SK-N-SH (cell line): ENCODE measurements at regions not wholly inside any gene's neighbourhood (a gene's known extent, or its start where the extent isn't known, plus 50 kb on each side); places are given as distances from the start of the nearest gene placed in this dataset.
A peak's percentile ranks its signal among the peaks of the same experiment; 100 is the strongest.

Experiments
- CTCF ChIA-PET: fragments of 300-600, 350-600 bp; formaldehyde crosslinking; extraction: SDS; loops from one replicate; lab custom pipeline; 2021; lab: Yijun Ruan, JAX
- POLR2A ChIA-PET: fragments of 350-600 bp; sonication (Branson Sonifier 250); formaldehyde crosslinking; extraction: SDS; loops from one replicate; lab custom pipeline; 2020; ENCODE audit warnings: antibody characterized with exemption, inconsistent platforms; lab: Yijun Ruan, JAX
- DNase-seq: peaks from one replicate; pipeline ENCODE4 v3.0.0; 2012
- H2AFZ ChIP-seq: fragments of 200-600 bp; sonication (generic); 2 replicates; pipeline ENCODE4 v1.8.1; 2016; ENCODE audit warnings: antibody characterized with exemption, mild to moderate bottlenecking, low read depth
- H3F3A ChIP-seq: fragments of 200-600 bp; sonication (generic); replicated peaks from 2 replicates; pipeline ENCODE3; 2016; ENCODE audit warnings: antibody characterized with exemption, mild to moderate bottlenecking; ENCODE audit not compliant: insufficient read depth
- H3K27ac ChIP-seq, 2 experiments: fragments of 200-500 bp in 1 of 2; fragments of 200-600 bp in 1 of 2; sonication (Bioruptor generic) in 1 of 2; sonication (generic), shearing (Covaris generic) in 1 of 2; 2 replicates each; pipeline versions ENCODE4 v1.5.1 to v1.6.1; 2014 to 2016; ENCODE audit warnings: low read depth in 2 of 2, inconsistent platforms in 1 of 2, low read length in 1 of 2, mild to moderate bottlenecking in 1 of 2, mixed read lengths in 1 of 2
- H3K27me3 ChIP-seq: fragments of 200-600 bp; sonication (generic), shearing (Covaris generic); 2 replicates; pipeline ENCODE4 v1.6.1; 2016; ENCODE audit warnings: mixed run types; ENCODE audit not compliant: insufficient read depth
- H3K36me3 ChIP-seq, 2 experiments: fragments of 200-500 bp in 1 of 2; fragments of 200-600 bp in 1 of 2; sonication (Bioruptor generic) in 1 of 2; sonication (generic) in 1 of 2; replicated peaks in 1 of 2; 2 replicates each; pipeline versions ENCODE3 to v1.5.1; 2014 to 2016; ENCODE audit warnings: low read length in 1 of 2, mild to moderate bottlenecking in 1 of 2; ENCODE audit not compliant: insufficient read depth in 2 of 2, control insufficient read depth in 1 of 2
- H3K4me1 ChIP-seq, 2 experiments: fragments of 200-500 bp in 1 of 2; fragments of 200-600 bp in 1 of 2; sonication (Bioruptor generic) in 1 of 2; sonication (generic), shearing (Covaris generic) in 1 of 2; 2 replicates each; pipeline versions ENCODE4 v1.5.1 to v1.6.1; 2014 to 2016; ENCODE audit warnings: low read depth in 1 of 2, low read length in 1 of 2, mixed run types in 1 of 2; ENCODE audit not compliant: insufficient read depth in 2 of 2, control insufficient read depth in 1 of 2
- H3K4me2 ChIP-seq: fragments of 200-600 bp; sonication (generic), shearing (Covaris generic); 2 replicates; pipeline ENCODE4 v1.6.1; 2017; ENCODE audit warnings: mixed run types
- H3K4me3 ChIP-seq, 2 experiments: fragments of 200-500 bp in 1 of 2; fragments of 200-600 bp in 1 of 2; sonication (Bioruptor generic) in 1 of 2; sonication (generic), shearing (Covaris generic) in 1 of 2; 2 replicates each; pipeline versions ENCODE4 v1.5.1 to v1.8.1; 2014 to 2016; ENCODE audit warnings: low read depth in 2 of 2, inconsistent platforms in 1 of 2, low read length in 1 of 2, mild to moderate bottlenecking in 1 of 2, mixed read lengths in 1 of 2, moderate library complexity in 1 of 2
- H3K79me2 ChIP-seq: fragments of 200-600 bp; sonication (generic); 2 replicates; pipeline ENCODE4 v1.8.1; 2017; ENCODE audit warnings: mild to moderate bottlenecking; ENCODE audit not compliant: insufficient read depth
- H3K9ac ChIP-seq: fragments of 200-600 bp; sonication (generic); 2 replicates; pipeline ENCODE4 v1.6.1; 2017; ENCODE audit warnings: mixed run types
- H3K9me2 ChIP-seq: fragments of 200-600 bp; sonication (generic); 2 replicates; pipeline ENCODE4 v1.6.1; 2017; ENCODE audit warnings: mixed run types
- H3K9me3 ChIP-seq: fragments of 200-600 bp; sonication (generic); 2 replicates; pipeline ENCODE4 v1.6.1; 2017; ENCODE audit warnings: mixed run types, mild to moderate bottlenecking, moderate library complexity
- H4K20me1 ChIP-seq: fragments of 200-600 bp; sonication (generic); 2 replicates; pipeline ENCODE4 v1.6.1; 2017; ENCODE audit warnings: mild to moderate bottlenecking, mixed run types; ENCODE audit not compliant: insufficient read depth
- CHD2 ChIP-seq: fragments of 150-350 bp; IDR thresholded peaks from 2 replicates; pipeline ENCODE4 v1.6.1; 2018; ENCODE audit warnings: low read length; ENCODE audit not compliant: partially characterized antibody
- CTCF ChIP-seq: fragments of 200-600 bp; sonication (generic); IDR thresholded peaks from 2 replicates; pipeline ENCODE4 v1.6.1; 2017; ENCODE audit warnings: antibody characterized with exemption, mild to moderate bottlenecking, moderate library complexity
- EP300 ChIP-seq, 2 experiments: IDR thresholded peaks; 2 replicates each; pipeline versions ENCODE4 v1.4.0 to v1.6.1; 2012; ENCODE audit warnings: borderline replicate concordance in 1 of 2, low read depth in 1 of 2, low read length in 1 of 2
- EZH2phosphoT487 ChIP-seq: fragments of 200-600 bp; sonication (generic); IDR thresholded peaks from 2 replicates; pipeline ENCODE4 v1.6.1; 2017; ENCODE audit warnings: low read depth, mixed run types, mild to moderate bottlenecking, antibody characterized with exemption, moderate library complexity, borderline replicate concordance
- FOXJ3 ChIP-seq: sonication (generic); formaldehyde crosslinking; IDR thresholded peaks from 2 replicates; pipeline ENCODE4 v1.5.1; 2020; ENCODE audit warnings: mild to moderate bottlenecking, missing genetic modification reagents
- GABPA ChIP-seq: IDR thresholded peaks from 2 replicates; pipeline ENCODE4 v1.4.0; 2012; ENCODE audit warnings: low read depth, mild to moderate bottlenecking
- JUND ChIP-seq: IDR thresholded peaks from 2 replicates; pipeline ENCODE4 v1.4.0; 2012
- MEF2A ChIP-seq: IDR thresholded peaks from 2 replicates; pipeline ENCODE4 v1.4.0; 2012; ENCODE audit warnings: low read depth, borderline replicate concordance
- MXI1 ChIP-seq: IDR thresholded peaks from 2 replicates; pipeline ENCODE4 v1.6.1; 2012; ENCODE audit warnings: mild to moderate bottlenecking, low read depth, low read length, improper control_type of control experiment
- RFX5 ChIP-seq: IDR thresholded peaks from 2 replicates; pipeline ENCODE4 v1.6.1; 2012; ENCODE audit warnings: mild to moderate bottlenecking, improper control_type of control experiment, low read length
- SMC3 ChIP-seq: IDR thresholded peaks from 2 replicates; pipeline ENCODE4 v1.6.1; 2012; ENCODE audit warnings: low read depth, low read length, improper control_type of control experiment
- YY1 ChIP-seq: IDR thresholded peaks from 2 replicates; pipeline ENCODE4 v1.4.0; 2012; ENCODE audit warnings: low read depth, mild to moderate bottlenecking
- WGBS: methylation state at CpG from one replicate; pipeline ENCODE4 v1.1.6; 2017; ENCODE audit warnings: low lambda C conversion rate; 5-methylcytosine and 5-hydroxymethylcytosine counted together
- TF ChIP-seq, protein P1 (sequence below): IDR thresholded peaks from 2 replicates; pipeline ENCODE4 v1.6.1; 2012; ENCODE audit warnings: mild to moderate bottlenecking, low read depth, low read length, moderate library complexity

GRCh38 chr12:112559784-112560183 lies 141.0 kb downstream of the PTPN11 start:
- Histone ChIP-seq H3F3A (no peaks in the 10 kb centered on the region), H3K9me2 (no peaks in the 10 kb centered on the region), H3K36me3 (no peaks in the 10 kb centered on the region), H4K20me1 (no peaks in the 10 kb centered on the region), H3K27me3 (no peaks in the 10 kb centered on the region), H3K79me2 (no peaks in the 10 kb centered on the region), H2AFZ (peak overlapping the region; percentile 70), H3K4me2 (0 out of 2 replicates have a peak overlapping the region, but pooled peaks have one; percentile 17), H3K9me3 (no peaks in the 10 kb centered on the region), H3K27ac (no peak overlapping the region), H3K4me3 (no peak overlapping the region), H3K4me1 (no peaks in the 10 kb centered on the region; a peak in 1 of 4 replicates), H3K9ac (no peak overlapping the region)
- WGBS: 38% methylated on average over 2 of the region's 2 CpGs
- DNase-seq: no peak
- TF ChIP-seq MXI1 (no peak), YY1 (0 out of 2 replicates have a peak, but pooled peaks have one; percentile 17), RFX5 (no peak)
- CTCF ChIA-PET: no interaction called here
- POLR2A ChIA-PET: no interaction called here

DNA sequence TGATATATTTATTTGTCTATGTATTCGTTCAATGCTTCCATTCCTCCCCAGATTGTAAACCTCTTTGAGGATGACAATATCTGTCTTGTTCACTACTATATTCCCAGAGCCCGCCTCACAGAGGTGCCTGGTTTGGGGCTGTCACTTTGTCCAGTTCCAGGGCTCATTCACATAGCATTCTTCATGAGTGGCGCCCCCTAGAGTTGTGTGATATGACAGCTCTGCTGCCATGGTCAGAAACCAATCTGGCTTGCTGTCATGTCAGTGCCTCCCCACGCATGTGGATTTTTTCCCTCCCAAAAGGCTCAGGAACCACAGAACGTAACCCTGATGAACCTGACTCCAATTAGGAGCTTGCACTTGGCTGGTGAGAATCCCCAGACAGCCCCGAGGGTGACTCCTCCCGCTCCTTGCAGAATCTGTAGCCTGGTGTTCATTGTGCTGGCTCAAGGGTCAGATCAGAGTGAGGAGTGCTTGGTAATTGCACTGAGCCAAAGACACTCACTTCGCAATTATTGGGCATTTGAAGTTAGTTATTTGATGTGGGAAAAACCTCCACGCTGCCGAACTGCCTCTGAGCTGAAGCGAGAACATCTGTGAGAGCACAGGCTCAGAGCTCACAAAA lies 145.5 kb downstream of the PTPN11 start:
- no peak for DNase-seq
- Histone ChIP-seq H3K27ac (no peak overlapping the region), H3K27me3 (no peaks in the 10 kb centered on the region), H3K79me2 (no peaks in the 10 kb centered on the region), H3K4me1 (no peaks in the 10 kb centered on the region; a peak in 1 of 4 replicates), H3K4me3 (no peak overlapping the region), H3K9me2 (no peaks in the 10 kb centered on the region), H2AFZ (no peak overlapping the region), H3K36me3 (no peaks in the 10 kb centered on the region), H3K4me2 (no peak overlapping the region), H4K20me1 (no peaks in the 10 kb centered on the region), H3F3A (no peaks in the 10 kb centered on the region), H3K9me3 (no peaks in the 10 kb centered on the region), H3K9ac (no peak overlapping the region)
- TF ChIP-seq EZH2phosphoT487 (no peak), CTCF (peak; percentile 24; the same call in 1 of the 2 replicates)
- POLR2A ChIA-PET: no interaction called here
- 52% methylated on average over 7 of the region's 11 CpGs for WGBS
- CTCF ChIA-PET: interaction anchor here (0.6 to 3.2 kb wide), 5 partner anchors 10 to 29 kb away, joined by 3 to 13 read pairs (median 3); no protein-coding TSS in a partner anchor

GRCh38 chr12:112568641-112569040 lies 149.9 kb downstream of the PTPN11 start:
- Histone ChIP-seq H3K9me2 (no peaks in the 10 kb centered on the region), H3K36me3 (no peaks in the 10 kb centered on the region)
- CTCF ChIA-PET: no interaction called here
- TF ChIP-seq FOXJ3 (CRISPR knock-in tag): no peak
- TF ChIP-seq MEF2A: no peak
- no peak for TF ChIP-seq CTCF
- TF ChIP-seq YY1: no peak
- no peak for TF ChIP-seq EP300 (IDR thresholded peaks at IDR 0.05; ENCODE audit: borderline replicate concordance in 1 of 2, low read depth in 1 of 2, low read length in 1 of 2)
- TF ChIP-seq, protein P1, sequence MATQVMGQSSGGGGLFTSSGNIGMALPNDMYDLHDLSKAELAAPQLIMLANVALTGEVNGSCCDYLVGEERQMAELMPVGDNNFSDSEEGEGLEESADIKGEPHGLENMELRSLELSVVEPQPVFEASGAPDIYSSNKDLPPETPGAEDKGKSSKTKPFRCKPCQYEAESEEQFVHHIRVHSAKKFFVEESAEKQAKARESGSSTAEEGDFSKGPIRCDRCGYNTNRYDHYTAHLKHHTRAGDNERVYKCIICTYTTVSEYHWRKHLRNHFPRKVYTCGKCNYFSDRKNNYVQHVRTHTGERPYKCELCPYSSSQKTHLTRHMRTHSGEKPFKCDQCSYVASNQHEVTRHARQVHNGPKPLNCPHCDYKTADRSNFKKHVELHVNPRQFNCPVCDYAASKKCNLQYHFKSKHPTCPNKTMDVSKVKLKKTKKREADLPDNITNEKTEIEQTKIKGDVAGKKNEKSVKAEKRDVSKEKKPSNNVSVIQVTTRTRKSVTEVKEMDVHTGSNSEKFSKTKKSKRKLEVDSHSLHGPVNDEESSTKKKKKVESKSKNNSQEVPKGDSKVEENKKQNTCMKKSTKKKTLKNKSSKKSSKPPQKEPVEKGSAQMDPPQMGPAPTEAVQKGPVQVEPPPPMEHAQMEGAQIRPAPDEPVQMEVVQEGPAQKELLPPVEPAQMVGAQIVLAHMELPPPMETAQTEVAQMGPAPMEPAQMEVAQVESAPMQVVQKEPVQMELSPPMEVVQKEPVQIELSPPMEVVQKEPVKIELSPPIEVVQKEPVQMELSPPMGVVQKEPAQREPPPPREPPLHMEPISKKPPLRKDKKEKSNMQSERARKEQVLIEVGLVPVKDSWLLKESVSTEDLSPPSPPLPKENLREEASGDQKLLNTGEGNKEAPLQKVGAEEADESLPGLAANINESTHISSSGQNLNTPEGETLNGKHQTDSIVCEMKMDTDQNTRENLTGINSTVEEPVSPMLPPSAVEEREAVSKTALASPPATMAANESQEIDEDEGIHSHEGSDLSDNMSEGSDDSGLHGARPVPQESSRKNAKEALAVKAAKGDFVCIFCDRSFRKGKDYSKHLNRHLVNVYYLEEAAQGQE: no peak
- no peak for TF ChIP-seq GABPA
- no peak for TF ChIP-seq CHD2
- no peak for TF ChIP-seq MXI1
- no peak for TF ChIP-seq JUND
- TF ChIP-seq SMC3: no peak

More at GRCh38 chr12:112568641-112569040, 149.9 kb downstream of the PTPN11 start:
- 36% methylated on average over 2 of the region's 2 CpGs for WGBS
- no peaks in the 10 kb centered on the region for H3K27me3 ChIP-seq
- H3K79me2 ChIP-seq: no peaks in the 10 kb centered on the region
- H3K4me2 ChIP-seq: no peak overlapping the region
- H3K4me1 ChIP-seq: no peaks in the 10 kb centered on the region; a peak in 1 of 4 replicates
- no peak overlapping the region for H3K27ac ChIP-seq
- no peaks in the 10 kb centered on the region for H4K20me1 ChIP-seq
- no peak overlapping the region for H3K4me3 ChIP-seq
- DNase-seq: no peak
- H3F3A ChIP-seq: no peaks in the 10 kb centered on the region
- POLR2A ChIA-PET: no interaction called here
- no peak overlapping the region for H3K9ac ChIP-seq
- no peak overlapping the region for H2AFZ ChIP-seq
- no peaks in the 10 kb centered on the region for H3K9me3 ChIP-seq
